22Rv1 (cell line): ENCODE measurements at regions not wholly inside any gene's neighbourhood (a gene's known extent, or its start where the extent isn't known, plus 50 kb on each side); places are given as distances from the start of the nearest gene placed in this dataset.

Experiments
- CTCF ChIP-seq: fragments of 450-650 bp; IDR thresholded peaks from 2 replicates; pipeline ENCODE4 v1.5.1; 2017; ENCODE audit warnings: mild to moderate bottlenecking
- ZFX ChIP-seq: fragments of 450-650 bp; IDR thresholded peaks from 2 replicates; pipeline ENCODE4 v1.6.1; 2017; ENCODE audit warnings: antibody characterized with exemption, borderline replicate concordance

GRCh38 chr9:28249424-28249823, 676.1 kb upstream of the C9orf72 start:
- TF ChIP-seq CTCF (no peak), ZFX (no peak)
